Islet precursor cell (in vitro differentiated cells): ENCODE measurements at regions not wholly inside any gene's neighbourhood (a gene's known extent, or its start where the extent isn't known, plus 50 kb on each side); places are given as distances from the start of the nearest gene placed in this dataset.

Experiments used
- DNase-seq: peaks from one replicate; pipeline ENCODE4 v3.0.0-alpha.2; 2018

DNA sequence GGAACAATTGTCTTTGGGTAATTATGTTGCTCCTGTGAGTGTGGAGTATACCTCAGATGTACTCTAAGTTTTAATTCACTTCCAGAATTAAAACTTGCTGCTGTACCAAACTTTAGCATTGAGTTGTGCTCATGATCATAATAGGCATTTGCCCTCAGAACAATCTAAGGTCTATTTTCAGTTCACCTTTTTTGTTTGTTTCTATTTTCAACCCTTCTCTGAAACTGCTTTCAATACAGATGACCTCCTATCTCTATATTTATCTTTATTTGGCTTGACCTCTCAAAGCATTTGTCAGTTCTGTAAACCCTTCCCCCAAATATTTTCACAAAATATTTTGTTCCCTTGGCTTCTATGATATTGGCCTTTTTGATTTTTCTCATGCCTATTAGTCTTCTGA lies 873.0 kb downstream of the OLFM4 start:
- no peak for DNase-seq

DNA sequence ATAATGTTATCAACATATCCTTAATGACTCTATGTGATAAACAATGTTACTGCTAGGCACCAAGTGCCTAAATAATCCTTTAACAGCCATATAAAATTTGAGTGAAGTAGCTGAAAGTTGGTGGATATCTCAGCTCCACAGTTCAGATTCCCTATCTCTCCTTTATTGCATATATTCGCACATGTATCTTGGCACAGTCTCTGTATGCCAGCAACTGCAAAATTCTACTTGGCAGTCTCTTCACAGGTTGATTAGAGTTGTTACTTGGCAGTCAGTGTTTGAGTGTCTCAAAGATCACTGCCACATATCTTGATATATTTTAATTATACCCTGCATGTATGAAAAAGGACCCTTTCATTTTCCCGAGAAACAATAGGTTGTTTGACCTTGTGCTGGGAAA lies 879.3 kb downstream of the OLFM4 start:
- DNase-seq: no peak

DNA sequence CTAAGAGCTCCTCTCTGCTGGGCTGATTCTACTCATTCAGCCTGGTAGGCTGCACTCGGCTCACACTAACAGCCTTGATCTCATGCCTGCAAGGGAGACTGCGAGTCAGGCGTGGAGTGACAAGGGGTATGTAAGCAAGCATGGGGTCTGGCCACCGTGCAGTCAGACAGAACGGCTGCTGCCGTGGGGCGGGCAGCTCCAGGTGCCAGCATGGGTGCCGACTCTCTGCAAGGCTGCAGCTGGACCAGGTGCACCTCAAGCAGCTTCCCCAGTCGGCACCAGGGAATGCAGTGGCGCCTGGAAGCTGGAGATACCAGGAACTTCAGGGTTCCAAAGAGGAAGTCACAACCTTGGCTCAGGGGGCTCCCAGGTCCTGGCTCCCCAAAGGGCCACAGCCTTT lies 892.3 kb downstream of the OLFM4 start:
- DNase-seq: no peak

DNA sequence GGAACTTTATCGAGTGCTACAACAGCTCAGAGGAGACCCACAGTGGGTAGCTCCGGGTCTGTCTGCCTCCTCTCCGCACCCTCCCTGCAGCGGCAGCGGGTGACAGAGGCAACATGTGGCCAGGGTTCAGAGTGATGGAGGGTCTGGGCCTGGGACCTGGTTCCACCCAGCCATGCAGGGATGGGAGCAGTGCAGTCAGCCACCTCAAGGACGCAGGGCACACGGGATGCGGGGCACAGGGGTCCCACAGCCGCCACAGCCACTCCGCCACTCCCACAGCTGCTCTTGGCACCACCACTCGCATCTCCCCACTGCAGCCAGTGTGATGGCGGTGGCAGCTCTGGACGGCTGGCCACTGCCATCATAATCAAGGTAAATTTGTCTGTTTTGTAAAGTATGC lies 892.9 kb downstream of the OLFM4 start:
- no peak for DNase-seq

- DNase-seq: peak; percentile 59
Observed at GRCh38 chr13:53941588-53942190, 913.1 kb downstream of the OLFM4 start.

GRCh38 chr13:53946500-53946899 lies 917.9 kb downstream of the OLFM4 start:
- no peak for DNase-seq

GRCh38 chr13:53953183-53953582 lies 924.6 kb downstream of the OLFM4 start:
- DNase-seq: no peak
